ENCODE measurements at regions not wholly inside any gene's neighbourhood (a gene's known extent, or its start where the extent isn't known, plus 50 kb on each side); places are given as distances from the start of the nearest gene placed in this dataset.

GRCh38 chr7:47153058-47153457 lies 428.9 kb downstream of the TNS3 start:
- H3K36me3 Mint-ChIP-seq (ENCODE audit: low read depth): peaks cover 8% of the 10 kb centered on the region
- peak; percentile 93 for DNase-seq
- H3K4me1 Mint-ChIP-seq (ENCODE audit: low read depth): peaks cover 71% of the 10 kb centered on the region
- H3K27ac Mint-ChIP-seq: peak overlapping the region; percentile 32
- H3K4me3 Mint-ChIP-seq: peak overlapping the region; percentile 38
- TF ChIP-seq, protein P1, sequence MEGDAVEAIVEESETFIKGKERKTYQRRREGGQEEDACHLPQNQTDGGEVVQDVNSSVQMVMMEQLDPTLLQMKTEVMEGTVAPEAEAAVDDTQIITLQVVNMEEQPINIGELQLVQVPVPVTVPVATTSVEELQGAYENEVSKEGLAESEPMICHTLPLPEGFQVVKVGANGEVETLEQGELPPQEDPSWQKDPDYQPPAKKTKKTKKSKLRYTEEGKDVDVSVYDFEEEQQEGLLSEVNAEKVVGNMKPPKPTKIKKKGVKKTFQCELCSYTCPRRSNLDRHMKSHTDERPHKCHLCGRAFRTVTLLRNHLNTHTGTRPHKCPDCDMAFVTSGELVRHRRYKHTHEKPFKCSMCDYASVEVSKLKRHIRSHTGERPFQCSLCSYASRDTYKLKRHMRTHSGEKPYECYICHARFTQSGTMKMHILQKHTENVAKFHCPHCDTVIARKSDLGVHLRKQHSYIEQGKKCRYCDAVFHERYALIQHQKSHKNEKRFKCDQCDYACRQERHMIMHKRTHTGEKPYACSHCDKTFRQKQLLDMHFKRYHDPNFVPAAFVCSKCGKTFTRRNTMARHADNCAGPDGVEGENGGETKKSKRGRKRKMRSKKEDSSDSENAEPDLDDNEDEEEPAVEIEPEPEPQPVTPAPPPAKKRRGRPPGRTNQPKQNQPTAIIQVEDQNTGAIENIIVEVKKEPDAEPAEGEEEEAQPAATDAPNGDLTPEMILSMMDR (IDR thresholded peaks at IDR 0.05): no peak
- H3K27me3 Mint-ChIP-seq (ENCODE audit: insufficient read depth): no peaks in the 10 kb centered on the region
- H3K9me3 Mint-ChIP-seq: peaks cover 8% of the 10 kb centered on the region

DNA sequence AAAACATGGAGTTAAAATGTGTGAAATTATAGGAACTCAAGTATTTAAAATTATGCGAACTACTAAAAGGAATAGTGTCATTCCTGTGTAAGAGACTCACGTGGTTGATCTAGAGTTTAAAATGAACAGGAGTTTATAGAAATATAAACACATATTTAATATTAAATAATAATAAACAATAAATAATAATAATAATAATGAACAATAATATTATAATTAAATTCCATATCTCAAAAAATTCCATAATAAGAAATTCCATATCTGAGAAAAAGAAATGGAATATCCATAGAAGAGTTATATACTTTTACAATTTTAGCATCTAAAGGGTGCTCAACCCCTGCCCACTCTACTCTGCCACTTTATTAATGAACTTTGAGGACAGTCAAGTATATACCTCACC lies 429.6 kb downstream of the TNS3 start:
- Mint-ChIP-seq H3K27me3 (ENCODE audit: insufficient read depth) (no peaks in the 10 kb centered on the region), H3K36me3 (ENCODE audit: low read depth) (peaks cover 8% of the 10 kb centered on the region), H3K27ac (peak overlapping the region; percentile 32; the same call in 1 of the 2 replicates), H3K4me1 (ENCODE audit: low read depth) (peaks cover 75% of the 10 kb centered on the region), H3K4me3 (no peak overlapping the region), H3K9me3 (peaks cover 8% of the 10 kb centered on the region)
- TF ChIP-seq, protein P1 (IDR thresholded peaks at IDR 0.05): no peak
- no peak for DNase-seq

GRCh38 chr7:47150497-47151260 lies 431.2 kb downstream of the TNS3 start:
- TF ChIP-seq, protein P1 (IDR thresholded peaks at IDR 0.05): no peak
- Mint-ChIP-seq H3K36me3 (ENCODE audit: low read depth) (peaks cover 22% of the 10 kb centered on the region), H3K4me1 (ENCODE audit: low read depth) (peaks cover 88% of the 10 kb centered on the region), H3K27me3 (ENCODE audit: insufficient read depth) (no peaks in the 10 kb centered on the region), H3K27ac (no peak overlapping the region), H3K9me3 (peaks cover 20% of the 10 kb centered on the region), H3K4me3 (no peak overlapping the region)
- no peak for DNase-seq

GRCh38 chr7:47149971-47150370 lies 431.9 kb downstream of the TNS3 start:
- TF ChIP-seq, protein P1 (IDR thresholded peaks at IDR 0.05): no peak
- no peaks in the 10 kb centered on the region for H3K27me3 Mint-ChIP-seq (ENCODE audit: insufficient read depth)
- H3K27ac Mint-ChIP-seq: no peak overlapping the region
- H3K4me1 Mint-ChIP-seq (ENCODE audit: low read depth): peaks cover 88% of the 10 kb centered on the region
- H3K9me3 Mint-ChIP-seq: peaks cover 20% of the 10 kb centered on the region
- peaks cover 27% of the 10 kb centered on the region for H3K36me3 Mint-ChIP-seq (ENCODE audit: low read depth)
- H3K4me3 Mint-ChIP-seq: no peak overlapping the region
- no peak for DNase-seq

GRCh38 chr7:47149208-47149839 lies 432.6 kb downstream of the TNS3 start:
- Mint-ChIP-seq H3K4me1 (ENCODE audit: low read depth) (peaks cover 88% of the 10 kb centered on the region), H3K4me3 (no peak overlapping the region), H3K9me3 (peaks cover 20% of the 10 kb centered on the region), H3K36me3 (ENCODE audit: low read depth) (peaks cover 27% of the 10 kb centered on the region), H3K27ac (peak overlapping the region; percentile 63), H3K27me3 (ENCODE audit: insufficient read depth) (no peaks in the 10 kb centered on the region)
- DNase-seq: no peak
- TF ChIP-seq, protein P1 (IDR thresholded peaks at IDR 0.05): no peak
